Loucy (cell line): ENCODE measurements at regions not wholly inside any gene's neighbourhood (a gene's known extent, or its start where the extent isn't known, plus 50 kb on each side); places are given as distances from the start of the nearest gene placed in this dataset.

ENCODE experiments used
- H2AFZ ChIP-seq: fragments of 200-600 bp; sonication (generic); 2 replicates; pipeline ENCODE4 v1.6.0; 2016; ENCODE audit warnings: antibody characterized with exemption, mild to moderate bottlenecking, low read length, moderate library complexity
- H3F3A ChIP-seq: fragments of 200-600 bp; 2 replicates; pipeline ENCODE4 v1.6.0; 2016; ENCODE audit warnings: antibody characterized with exemption, low read depth, mild to moderate bottlenecking
- H3K27me3 ChIP-seq: fragments of 200-600 bp; sonication (generic); 2 replicates; pipeline ENCODE4 v1.6.1; 2014; ENCODE audit warnings: low read length, mild to moderate bottlenecking; ENCODE audit not compliant: insufficient read depth, poor library complexity, severe bottlenecking
- H3K36me3 ChIP-seq: fragments of 200-600 bp; sonication (generic); 2 replicates; pipeline ENCODE4 v1.6.1; 2016; ENCODE audit warnings: low read length; ENCODE audit not compliant: insufficient read depth
- H3K4me1 ChIP-seq: fragments of 200-600 bp; sonication (generic); 2 replicates; pipeline ENCODE4 v1.5.1; 2014; ENCODE audit warnings: low read length, mild to moderate bottlenecking; ENCODE audit not compliant: insufficient read depth, poor library complexity, severe bottlenecking
- H3K4me2 ChIP-seq: fragments of 200-600 bp; sonication (generic); 2 replicates; pipeline ENCODE4 v1.6.0; 2014; ENCODE audit warnings: antibody characterized with exemption, low read length, low read depth, mild to moderate bottlenecking; ENCODE audit not compliant: poor library complexity, severe bottlenecking
- H3K4me3 ChIP-seq: fragments of 200-600 bp; sonication (generic); 2 replicates; pipeline ENCODE4 v1.5.1; 2014; ENCODE audit warnings: low read length, mild to moderate bottlenecking, mixed read lengths; ENCODE audit not compliant: poor library complexity, severe bottlenecking
- H3K79me2 ChIP-seq: fragments of 200-600 bp; sonication (generic); 2 replicates; pipeline ENCODE4 v1.6.1; 2014; ENCODE audit warnings: low read length; ENCODE audit not compliant: insufficient read depth
- H3K9ac ChIP-seq: fragments of 200-600 bp; sonication (generic); 2 replicates; pipeline ENCODE4 v1.6.0; 2014; ENCODE audit warnings: mild to moderate bottlenecking, low read depth, low read length, moderate library complexity; ENCODE audit not compliant: poor library complexity, severe bottlenecking
- H3K9me2 ChIP-seq: fragments of 200-600 bp; sonication (generic); replicated peaks from 2 replicates; pipeline ENCODE4 v1.6.1; 2016; ENCODE audit warnings: low read depth, low read length, mixed read lengths
- H3K9me3 ChIP-seq: fragments of 200-600 bp; sonication (generic); 2 replicates; pipeline ENCODE4 v1.6.1; 2014; ENCODE audit warnings: mild to moderate bottlenecking, antibody characterized with exemption, low read length, low read depth; ENCODE audit not compliant: insufficient read depth
- H4K20me1 ChIP-seq: fragments of 200-600 bp; sonication (generic); 2 replicates; pipeline ENCODE4 v1.6.0; 2014; ENCODE audit warnings: antibody characterized with exemption, low read length, mild to moderate bottlenecking; ENCODE audit not compliant: insufficient read depth, poor library complexity, severe bottlenecking
- CTCF ChIP-seq: fragments of 200-600 bp; sonication (generic); conservative IDR thresholded peaks from 2 replicates; pipeline ENCODE4 v1.5.1; 2014; ENCODE audit warnings: mild to moderate bottlenecking, antibody characterized with exemption, low read length
- EZH2phosphoT487 ChIP-seq: fragments of 200-600 bp; IDR thresholded peaks from 2 replicates; pipeline ENCODE4 v1.6.1; 2018; ENCODE audit warnings: antibody characterized with exemption, mild to moderate bottlenecking, moderate library complexity, borderline replicate concordance

GRCh38 chr11:116193321-116194131, 579.3 kb downstream of the BUD13 start:
- H4K20me1 ChIP-seq, result no peaks in the 10 kb centered on the region
- H3K36me3 ChIP-seq, result no peaks in the 10 kb centered on the region
- no peaks in the 10 kb centered on the region for H3K4me1 ChIP-seq
- H3K79me2 ChIP-seq, result no peaks in the 10 kb centered on the region
- H2AFZ ChIP-seq, result no peak overlapping the region
- no peaks in the 10 kb centered on the region for H3K9me2 ChIP-seq
- H3K4me3 ChIP-seq, result no peak overlapping the region
- H3K4me2 ChIP-seq, result no peak overlapping the region
- H3F3A ChIP-seq, result no peaks in the 10 kb centered on the region
- no peaks in the 10 kb centered on the region for H3K27me3 ChIP-seq
- H3K9ac ChIP-seq, result no peak overlapping the region
- TF ChIP-seq CTCF (no peak), EZH2phosphoT487 (no peak)
- H3K9me3 ChIP-seq, result no peaks in the 10 kb centered on the region

GRCh38 chr11:116192509-116193210, 580.1 kb downstream of the BUD13 start:
- H3K9ac ChIP-seq, result no peak overlapping the region
- H3F3A ChIP-seq, result no peaks in the 10 kb centered on the region
- H3K36me3 ChIP-seq, result no peaks in the 10 kb centered on the region
- H3K9me3 ChIP-seq, result no peaks in the 10 kb centered on the region
- H3K79me2 ChIP-seq, result no peaks in the 10 kb centered on the region
- no peaks in the 10 kb centered on the region for H4K20me1 ChIP-seq
- H3K4me2 ChIP-seq, result no peak overlapping the region
- H3K4me3 ChIP-seq, result no peak overlapping the region
- H3K4me1 ChIP-seq, result no peaks in the 10 kb centered on the region
- no peaks in the 10 kb centered on the region for H3K9me2 ChIP-seq
- TF ChIP-seq CTCF (no peak), EZH2phosphoT487 (no peak)
- no peak overlapping the region for H2AFZ ChIP-seq
- no peaks in the 10 kb centered on the region for H3K27me3 ChIP-seq

GRCh38 chr11:116190861-116191260, 581.9 kb downstream of the BUD13 start:
- Histone ChIP-seq H3K9ac (no peak overlapping the region), H4K20me1 (no peaks in the 10 kb centered on the region), H3K9me2 (no peaks in the 10 kb centered on the region), H3K4me3 (no peak overlapping the region), H3K9me3 (no peaks in the 10 kb centered on the region), H3K79me2 (no peaks in the 10 kb centered on the region), H2AFZ (no peak overlapping the region), H3K27me3 (no peaks in the 10 kb centered on the region), H3F3A (no peaks in the 10 kb centered on the region), H3K4me2 (no peak overlapping the region), H3K36me3 (no peaks in the 10 kb centered on the region), H3K4me1 (no peaks in the 10 kb centered on the region)
- TF ChIP-seq EZH2phosphoT487 (no peak), CTCF (no peak)
